ENCODE measurements at regions not wholly inside any gene's neighbourhood (a gene's known extent, or its start where the extent isn't known, plus 50 kb on each side); places are given as distances from the start of the nearest gene placed in this dataset.
"Not testable (repeated sequence)": the region's sequence is repeated elsewhere in the genome, so short reads cannot be mapped to it uniquely, and the experiment has no call there.

DNA sequence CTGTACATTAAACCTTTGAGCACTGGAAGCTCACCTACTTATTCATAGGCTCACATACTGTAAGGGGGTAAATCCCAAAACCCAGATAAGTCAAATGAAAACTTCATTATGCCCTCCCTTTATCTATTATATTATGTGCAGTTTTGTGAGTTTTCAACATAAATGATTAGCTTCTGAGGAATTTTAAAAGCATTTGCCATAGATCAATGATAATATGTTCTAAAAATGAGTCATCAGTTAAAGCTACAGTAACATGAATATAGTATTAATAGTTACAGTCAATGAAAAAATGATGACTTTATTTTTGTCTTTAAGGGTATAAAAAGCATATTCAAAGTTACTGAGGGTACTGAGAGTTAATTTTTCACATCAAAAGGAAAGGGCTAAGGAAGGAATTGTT lies 151.9 kb downstream of the SPATA31A6 start:
- TF ChIP-seq, protein P1, sequence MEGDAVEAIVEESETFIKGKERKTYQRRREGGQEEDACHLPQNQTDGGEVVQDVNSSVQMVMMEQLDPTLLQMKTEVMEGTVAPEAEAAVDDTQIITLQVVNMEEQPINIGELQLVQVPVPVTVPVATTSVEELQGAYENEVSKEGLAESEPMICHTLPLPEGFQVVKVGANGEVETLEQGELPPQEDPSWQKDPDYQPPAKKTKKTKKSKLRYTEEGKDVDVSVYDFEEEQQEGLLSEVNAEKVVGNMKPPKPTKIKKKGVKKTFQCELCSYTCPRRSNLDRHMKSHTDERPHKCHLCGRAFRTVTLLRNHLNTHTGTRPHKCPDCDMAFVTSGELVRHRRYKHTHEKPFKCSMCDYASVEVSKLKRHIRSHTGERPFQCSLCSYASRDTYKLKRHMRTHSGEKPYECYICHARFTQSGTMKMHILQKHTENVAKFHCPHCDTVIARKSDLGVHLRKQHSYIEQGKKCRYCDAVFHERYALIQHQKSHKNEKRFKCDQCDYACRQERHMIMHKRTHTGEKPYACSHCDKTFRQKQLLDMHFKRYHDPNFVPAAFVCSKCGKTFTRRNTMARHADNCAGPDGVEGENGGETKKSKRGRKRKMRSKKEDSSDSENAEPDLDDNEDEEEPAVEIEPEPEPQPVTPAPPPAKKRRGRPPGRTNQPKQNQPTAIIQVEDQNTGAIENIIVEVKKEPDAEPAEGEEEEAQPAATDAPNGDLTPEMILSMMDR (IDR thresholded peaks at IDR 0.05; ENCODE audit: poor library complexity): not testable (repeated sequence)
- TF ChIP-seq EZH2 (IDR thresholded peaks at IDR 0.05; ENCODE audit: borderline replicate concordance): not testable (repeated sequence)

All from hepatocyte (in vitro differentiated cells).